WERI-Rb-1 (cell line): ENCODE measurements at regions not wholly inside any gene's neighbourhood (a gene's known extent, or its start where the extent isn't known, plus 50 kb on each side); places are given as distances from the start of the nearest gene placed in this dataset.

Experiments
- DNase-seq: peaks from one replicate; pipeline ENCODE4 v3.0.0-alpha.2; 2020
- H3K27ac ChIP-seq: fragments of 250-450 bp; sonication (Bioruptor Pico); 2 replicates; pipeline ENCODE4 v1.5.1; 2020; ENCODE audit warnings: mild to moderate bottlenecking, moderate library complexity
- H3K27me3 ChIP-seq: fragments of 250-450 bp; sonication (Bioruptor Pico); 2 replicates; pipeline ENCODE4 v1.5.1; 2021; ENCODE audit warnings: mild to moderate bottlenecking, low read depth, moderate library complexity; ENCODE audit not compliant: insufficient read depth, severe bottlenecking
- H3K36me3 ChIP-seq: fragments of 250-450 bp; sonication (Bioruptor Pico); 2 replicates; pipeline ENCODE4 v1.5.1; 2020; ENCODE audit warnings: mild to moderate bottlenecking, moderate library complexity
- H3K4me3 ChIP-seq: 2 replicates; pipeline ENCODE4 v1.5.1; 2011; ENCODE audit warnings: low read depth, mild to moderate bottlenecking, control low read depth, low read length
- H3K9me3 ChIP-seq: fragments of 250-450 bp; sonication (Bioruptor Pico); 2 replicates; pipeline ENCODE4 v1.5.1; 2021; ENCODE audit warnings: mild to moderate bottlenecking, moderate library complexity; ENCODE audit not compliant: severe bottlenecking
- TF ChIP-seq, protein P1 (sequence below): IDR thresholded peaks from 2 replicates; pipeline ENCODE4 v1.5.1; 2011; ENCODE audit warnings: low read depth, mild to moderate bottlenecking, control low read depth, inconsistent platforms, low read length

DNA sequence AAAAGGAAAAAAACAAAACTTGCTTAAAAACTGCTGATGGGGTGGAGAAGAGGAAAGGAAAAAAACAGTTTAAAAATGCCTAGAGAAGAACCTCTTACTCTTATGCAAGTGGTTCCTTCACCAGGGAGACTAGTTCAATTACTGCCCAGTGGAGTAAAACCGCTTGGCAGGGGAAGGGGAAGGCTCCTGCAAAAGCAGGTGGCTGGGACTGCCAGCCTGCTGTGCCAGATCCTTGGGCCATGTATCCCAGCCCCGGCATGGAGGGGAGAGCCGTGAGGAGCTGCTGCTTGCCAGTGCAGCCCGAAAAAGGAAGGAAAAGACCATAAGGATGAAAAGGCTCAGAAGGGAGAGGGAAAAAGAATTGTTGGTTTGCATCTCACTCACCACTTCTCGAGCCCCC lies 123.0 kb downstream of the FSCB start:
- TF ChIP-seq, protein P1, sequence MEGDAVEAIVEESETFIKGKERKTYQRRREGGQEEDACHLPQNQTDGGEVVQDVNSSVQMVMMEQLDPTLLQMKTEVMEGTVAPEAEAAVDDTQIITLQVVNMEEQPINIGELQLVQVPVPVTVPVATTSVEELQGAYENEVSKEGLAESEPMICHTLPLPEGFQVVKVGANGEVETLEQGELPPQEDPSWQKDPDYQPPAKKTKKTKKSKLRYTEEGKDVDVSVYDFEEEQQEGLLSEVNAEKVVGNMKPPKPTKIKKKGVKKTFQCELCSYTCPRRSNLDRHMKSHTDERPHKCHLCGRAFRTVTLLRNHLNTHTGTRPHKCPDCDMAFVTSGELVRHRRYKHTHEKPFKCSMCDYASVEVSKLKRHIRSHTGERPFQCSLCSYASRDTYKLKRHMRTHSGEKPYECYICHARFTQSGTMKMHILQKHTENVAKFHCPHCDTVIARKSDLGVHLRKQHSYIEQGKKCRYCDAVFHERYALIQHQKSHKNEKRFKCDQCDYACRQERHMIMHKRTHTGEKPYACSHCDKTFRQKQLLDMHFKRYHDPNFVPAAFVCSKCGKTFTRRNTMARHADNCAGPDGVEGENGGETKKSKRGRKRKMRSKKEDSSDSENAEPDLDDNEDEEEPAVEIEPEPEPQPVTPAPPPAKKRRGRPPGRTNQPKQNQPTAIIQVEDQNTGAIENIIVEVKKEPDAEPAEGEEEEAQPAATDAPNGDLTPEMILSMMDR: no peak
- H3K27ac ChIP-seq: no peak overlapping the region
- no peak overlapping the region for H3K4me3 ChIP-seq
- no peaks in the 10 kb centered on the region for H3K36me3 ChIP-seq
- H3K27me3 ChIP-seq: peaks cover 28% of the 10 kb centered on the region
- DNase-seq: no peak
- H3K9me3 ChIP-seq: no peaks in the 10 kb centered on the region

DNA sequence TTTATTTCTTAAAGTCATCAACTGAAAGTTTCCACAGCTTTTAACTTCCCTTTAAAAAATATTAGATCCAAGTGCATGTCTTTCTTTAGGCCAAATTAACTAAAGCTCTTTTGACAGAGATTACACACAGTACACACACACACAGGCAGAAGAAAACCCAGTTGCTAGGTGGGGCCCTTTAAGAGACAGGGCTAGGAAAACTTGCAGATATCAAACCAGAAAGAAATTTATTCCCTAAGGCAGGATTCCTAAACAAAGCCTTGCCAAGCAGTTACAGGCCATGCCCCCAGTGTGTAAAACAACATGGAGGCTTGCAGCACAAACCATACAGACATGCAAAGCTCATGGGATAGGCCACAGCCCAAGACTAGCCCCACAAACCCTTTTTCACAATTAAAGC lies 123.4 kb downstream of the FSCB start:
- peaks cover 28% of the 10 kb centered on the region for H3K27me3 ChIP-seq
- DNase-seq: no peak
- TF ChIP-seq, protein P1: no peak
- H3K4me3 ChIP-seq: no peak overlapping the region
- H3K9me3 ChIP-seq: no peaks in the 10 kb centered on the region
- H3K36me3 ChIP-seq: no peaks in the 10 kb centered on the region
- H3K27ac ChIP-seq: no peak overlapping the region

DNA sequence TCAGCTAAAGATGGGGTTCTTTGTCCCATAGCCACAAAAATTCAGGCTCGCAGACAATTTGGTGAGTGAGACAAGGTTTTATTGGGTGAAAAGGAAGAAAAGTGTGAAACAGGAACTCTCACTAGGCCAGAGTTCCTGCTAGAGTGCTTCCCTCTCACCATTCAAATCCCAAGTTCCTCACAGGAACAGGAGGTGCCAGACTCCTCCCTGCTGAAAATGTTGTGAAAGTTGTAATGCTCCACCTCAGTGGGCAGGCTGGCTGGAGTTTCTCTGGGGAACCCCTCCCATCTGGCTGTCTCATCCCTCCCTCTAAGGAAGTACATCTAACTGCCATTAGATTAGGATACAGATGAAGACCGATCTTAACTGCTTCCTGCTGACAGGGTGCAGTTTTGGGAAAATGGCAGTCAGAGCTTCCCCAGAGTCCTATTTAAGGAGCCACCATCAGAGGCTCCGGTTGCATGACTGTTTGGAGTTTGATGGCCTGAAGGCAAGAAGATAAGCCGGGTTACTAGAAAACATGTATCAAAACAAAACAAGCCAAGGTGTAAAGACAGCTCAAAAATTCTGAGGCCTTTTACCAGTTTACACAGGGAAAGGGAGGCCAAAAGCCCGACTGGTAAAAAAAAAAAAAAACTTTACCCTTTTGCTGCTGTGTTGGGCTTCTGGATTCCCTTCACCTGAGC lies 127.6 kb downstream of the FSCB start:
- TF ChIP-seq, protein P1: no peak
- Histone ChIP-seq H3K27me3 (peaks cover 13% of the 10 kb centered on the region), H3K36me3 (no peaks in the 10 kb centered on the region), H3K4me3 (no peak overlapping the region), H3K9me3 (no peaks in the 10 kb centered on the region), H3K27ac (no peak overlapping the region)
- DNase-seq: no peak

DNA sequence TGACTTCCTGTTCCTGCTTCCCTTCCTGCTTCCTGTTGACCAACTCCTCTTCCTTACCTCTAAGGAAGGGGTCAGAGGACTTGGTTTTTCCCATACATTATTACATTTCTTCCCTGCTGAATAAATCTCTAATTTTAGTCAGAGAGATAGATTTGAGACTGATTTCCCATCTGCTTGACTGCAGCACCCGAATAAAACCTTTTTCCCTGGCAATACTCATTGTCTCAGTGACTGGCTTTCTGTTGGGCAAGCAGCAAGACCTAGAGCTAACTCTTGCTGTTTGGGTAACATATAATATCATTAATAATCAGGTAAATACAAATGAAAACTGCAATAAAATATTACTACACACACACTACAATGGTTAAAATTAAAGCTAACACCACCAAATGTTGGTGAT lies 132.2 kb downstream of the FSCB start:
- Histone ChIP-seq H3K36me3 (no peaks in the 10 kb centered on the region), H3K4me3 (no peak overlapping the region), H3K27ac (no peak overlapping the region), H3K9me3 (no peaks in the 10 kb centered on the region), H3K27me3 (no peaks in the 10 kb centered on the region)
- DNase-seq: no peak
- TF ChIP-seq, protein P1: no peak

DNA sequence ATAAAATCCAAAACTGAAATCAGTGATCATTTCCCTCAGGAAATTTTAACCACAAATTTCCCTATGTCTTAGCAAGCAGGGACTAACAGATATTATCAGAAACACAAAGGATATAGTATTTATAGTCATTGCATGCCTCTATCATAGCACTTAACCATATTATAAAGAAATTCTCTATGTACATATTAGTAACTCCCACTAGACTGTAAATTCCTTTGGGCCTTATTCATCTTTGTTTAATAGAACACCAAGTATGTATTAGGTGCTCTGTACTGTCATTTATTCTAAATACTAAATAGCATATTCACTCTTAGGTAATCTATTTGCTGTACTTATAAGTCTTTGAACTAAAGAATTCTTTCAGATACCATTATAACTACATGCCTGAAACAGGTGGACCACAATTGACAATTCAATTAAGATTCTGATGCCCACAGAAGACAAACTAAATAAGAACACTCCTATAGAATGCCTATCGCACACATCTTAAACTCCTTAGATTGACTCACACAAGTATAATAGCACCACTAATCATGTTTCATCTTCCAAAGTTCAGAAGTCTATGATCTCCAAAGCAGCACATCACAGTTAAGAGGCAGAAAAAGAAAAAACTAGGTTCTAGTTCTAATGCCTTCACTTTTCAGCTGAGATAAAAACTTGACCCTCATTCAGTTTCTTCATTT lies 134.1 kb downstream of the FSCB start:
- Histone ChIP-seq H3K36me3 (no peaks in the 10 kb centered on the region), H3K27me3 (no peaks in the 10 kb centered on the region), H3K27ac (no peak overlapping the region), H3K9me3 (no peaks in the 10 kb centered on the region), H3K4me3 (no peak overlapping the region)
- TF ChIP-seq, protein P1: no peak
- no peak for DNase-seq
